WERI-Rb-1 (cell line): ENCODE measurements at regions not wholly inside any gene's neighbourhood (a gene's known extent, or its start where the extent isn't known, plus 50 kb on each side); places are given as distances from the start of the nearest gene placed in this dataset.

Experiments used
- DNase-seq: peaks from one replicate; pipeline ENCODE4 v3.0.0-alpha.2; 2020
- H3K27ac ChIP-seq: fragments of 250-450 bp; sonication (Bioruptor Pico); 2 replicates; pipeline ENCODE4 v1.5.1; 2020; ENCODE audit warnings: mild to moderate bottlenecking, moderate library complexity
- H3K27me3 ChIP-seq: fragments of 250-450 bp; sonication (Bioruptor Pico); 2 replicates; pipeline ENCODE4 v1.5.1; 2021; ENCODE audit warnings: mild to moderate bottlenecking, low read depth, moderate library complexity; ENCODE audit not compliant: insufficient read depth, severe bottlenecking
- H3K36me3 ChIP-seq: fragments of 250-450 bp; sonication (Bioruptor Pico); 2 replicates; pipeline ENCODE4 v1.5.1; 2020; ENCODE audit warnings: mild to moderate bottlenecking, moderate library complexity
- H3K4me3 ChIP-seq: 2 replicates; pipeline ENCODE4 v1.5.1; 2011; ENCODE audit warnings: low read depth, mild to moderate bottlenecking, control low read depth, low read length
- H3K9me3 ChIP-seq: fragments of 250-450 bp; sonication (Bioruptor Pico); 2 replicates; pipeline ENCODE4 v1.5.1; 2021; ENCODE audit warnings: mild to moderate bottlenecking, moderate library complexity; ENCODE audit not compliant: severe bottlenecking
- CTCF ChIP-seq: IDR thresholded peaks from 2 replicates; pipeline ENCODE4 v1.5.1; 2011; ENCODE audit warnings: low read depth, mild to moderate bottlenecking, control low read depth, inconsistent platforms, low read length

GRCh38 chr14:26187996-26188620 is 409.7 kb downstream of the NOVA1 start:
- Histone ChIP-seq H3K27ac (no peak overlapping the region), H3K27me3 (peaks cover 14% of the 10 kb centered on the region), H3K9me3 (no peaks in the 10 kb centered on the region), H3K36me3 (no peaks in the 10 kb centered on the region), H3K4me3 (no peak overlapping the region)
- TF ChIP-seq CTCF, result no peak
- no peak for DNase-seq

GRCh38 chr14:26180221-26180620 is 417.6 kb downstream of the NOVA1 start:
- Histone ChIP-seq H3K27ac (no peak overlapping the region), H3K9me3 (no peaks in the 10 kb centered on the region), H3K36me3 (no peaks in the 10 kb centered on the region), H3K4me3 (no peak overlapping the region), H3K27me3 (peaks cover 18% of the 10 kb centered on the region)
- no peak for DNase-seq
- TF ChIP-seq CTCF, result no peak

GRCh38 chr14:26175658-26176057 is 422.2 kb downstream of the NOVA1 start:
- Histone ChIP-seq H3K4me3 (no peak overlapping the region), H3K9me3 (no peaks in the 10 kb centered on the region), H3K36me3 (no peaks in the 10 kb centered on the region), H3K27me3 (peaks cover 21% of the 10 kb centered on the region), H3K27ac (no peak overlapping the region)
- no peak for DNase-seq
- no peak for TF ChIP-seq CTCF

GRCh38 chr14:26174395-26174794 is 423.4 kb downstream of the NOVA1 start:
- no peak overlapping the region for H3K27ac ChIP-seq
- H3K27me3 ChIP-seq, result peaks cover 16% of the 10 kb centered on the region
- H3K36me3 ChIP-seq, result no peaks in the 10 kb centered on the region
- DNase-seq, result no peak
- H3K4me3 ChIP-seq, result no peak overlapping the region
- H3K9me3 ChIP-seq, result no peaks in the 10 kb centered on the region
- TF ChIP-seq CTCF, result no peak

- H3K27ac ChIP-seq, result no peak overlapping the region
- peaks cover 16% of the 10 kb centered on the region for H3K27me3 ChIP-seq
- DNase-seq, result no peak
- no peak for TF ChIP-seq CTCF
- no peaks in the 10 kb centered on the region for H3K9me3 ChIP-seq
- H3K4me3 ChIP-seq, result no peak overlapping the region
- H3K36me3 ChIP-seq, result no peaks in the 10 kb centered on the region
Measured at GRCh38 chr14:26173581-26174110, 424.2 kb downstream of the NOVA1 start.

GRCh38 chr14:26172396-26172795 is 425.4 kb downstream of the NOVA1 start:
- no peak for TF ChIP-seq CTCF
- no peak overlapping the region for H3K27ac ChIP-seq
- no peaks in the 10 kb centered on the region for H3K9me3 ChIP-seq
- H3K27me3 ChIP-seq, result peaks cover 13% of the 10 kb centered on the region
- DNase-seq, result no peak
- H3K4me3 ChIP-seq, result no peak overlapping the region
- no peaks in the 10 kb centered on the region for H3K36me3 ChIP-seq
